H1 (cell line): ENCODE measurements at regions not wholly inside any gene's neighbourhood (a gene's known extent, or its start where the extent isn't known, plus 50 kb on each side); places are given as distances from the start of the nearest gene placed in this dataset.

Experiments
- NANOG ChIP-seq: IDR thresholded peaks from 2 replicates; pipeline ENCODE4 v1.6.1; 2011; ENCODE audit warnings: low read length, low read depth, mild to moderate bottlenecking, inconsistent platforms; ENCODE audit not compliant: insufficient read depth, poor library complexity, severe bottlenecking
- RBBP5 ChIP-seq: IDR thresholded peaks from 2 replicates; pipeline ENCODE4 v1.7.1; 2012; ENCODE audit warnings: low read depth, mild to moderate bottlenecking, inconsistent platforms, low read length, moderate library complexity, borderline replicate concordance
- RXRA ChIP-seq: IDR thresholded peaks from 2 replicates; pipeline ENCODE4 v1.6.1; 2011; ENCODE audit warnings: low read depth, mild to moderate bottlenecking, low read length, moderate library complexity; ENCODE audit not compliant: insufficient read depth
- SP1 ChIP-seq: IDR thresholded peaks from 2 replicates; pipeline ENCODE4 v1.6.1; 2011; ENCODE audit warnings: low read depth, low read length
- TF ChIP-seq, protein P1 (sequence below): fragments of 300-600 bp; sonication (generic); IDR thresholded peaks from 2 replicates; pipeline ENCODE4 v1.7.1; 2012; ENCODE audit warnings: low read length, moderate library complexity, mild to moderate bottlenecking, inconsistent platforms; ENCODE audit not compliant: insufficient replicate concordance

DNA sequence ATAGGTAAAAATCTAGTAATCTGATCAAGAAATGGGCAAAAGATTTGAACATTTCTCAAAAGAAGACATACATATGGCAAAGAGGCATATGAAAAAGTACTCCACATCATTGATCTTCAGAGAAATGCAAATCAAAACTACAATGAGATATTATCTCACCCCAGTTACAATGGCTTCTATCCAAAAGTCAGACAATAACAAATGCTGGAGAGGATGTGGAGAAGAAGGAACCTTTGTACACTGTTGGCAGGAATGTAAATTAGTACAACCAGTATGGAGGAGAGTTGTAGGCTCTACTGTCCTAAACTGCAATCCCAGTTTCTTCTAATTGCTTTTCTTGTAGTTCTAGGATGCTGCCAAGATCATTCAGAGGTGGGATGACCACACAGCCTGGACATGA, 193.5 kb upstream of the RFX3 start (continued):
- TF ChIP-seq, protein P1, sequence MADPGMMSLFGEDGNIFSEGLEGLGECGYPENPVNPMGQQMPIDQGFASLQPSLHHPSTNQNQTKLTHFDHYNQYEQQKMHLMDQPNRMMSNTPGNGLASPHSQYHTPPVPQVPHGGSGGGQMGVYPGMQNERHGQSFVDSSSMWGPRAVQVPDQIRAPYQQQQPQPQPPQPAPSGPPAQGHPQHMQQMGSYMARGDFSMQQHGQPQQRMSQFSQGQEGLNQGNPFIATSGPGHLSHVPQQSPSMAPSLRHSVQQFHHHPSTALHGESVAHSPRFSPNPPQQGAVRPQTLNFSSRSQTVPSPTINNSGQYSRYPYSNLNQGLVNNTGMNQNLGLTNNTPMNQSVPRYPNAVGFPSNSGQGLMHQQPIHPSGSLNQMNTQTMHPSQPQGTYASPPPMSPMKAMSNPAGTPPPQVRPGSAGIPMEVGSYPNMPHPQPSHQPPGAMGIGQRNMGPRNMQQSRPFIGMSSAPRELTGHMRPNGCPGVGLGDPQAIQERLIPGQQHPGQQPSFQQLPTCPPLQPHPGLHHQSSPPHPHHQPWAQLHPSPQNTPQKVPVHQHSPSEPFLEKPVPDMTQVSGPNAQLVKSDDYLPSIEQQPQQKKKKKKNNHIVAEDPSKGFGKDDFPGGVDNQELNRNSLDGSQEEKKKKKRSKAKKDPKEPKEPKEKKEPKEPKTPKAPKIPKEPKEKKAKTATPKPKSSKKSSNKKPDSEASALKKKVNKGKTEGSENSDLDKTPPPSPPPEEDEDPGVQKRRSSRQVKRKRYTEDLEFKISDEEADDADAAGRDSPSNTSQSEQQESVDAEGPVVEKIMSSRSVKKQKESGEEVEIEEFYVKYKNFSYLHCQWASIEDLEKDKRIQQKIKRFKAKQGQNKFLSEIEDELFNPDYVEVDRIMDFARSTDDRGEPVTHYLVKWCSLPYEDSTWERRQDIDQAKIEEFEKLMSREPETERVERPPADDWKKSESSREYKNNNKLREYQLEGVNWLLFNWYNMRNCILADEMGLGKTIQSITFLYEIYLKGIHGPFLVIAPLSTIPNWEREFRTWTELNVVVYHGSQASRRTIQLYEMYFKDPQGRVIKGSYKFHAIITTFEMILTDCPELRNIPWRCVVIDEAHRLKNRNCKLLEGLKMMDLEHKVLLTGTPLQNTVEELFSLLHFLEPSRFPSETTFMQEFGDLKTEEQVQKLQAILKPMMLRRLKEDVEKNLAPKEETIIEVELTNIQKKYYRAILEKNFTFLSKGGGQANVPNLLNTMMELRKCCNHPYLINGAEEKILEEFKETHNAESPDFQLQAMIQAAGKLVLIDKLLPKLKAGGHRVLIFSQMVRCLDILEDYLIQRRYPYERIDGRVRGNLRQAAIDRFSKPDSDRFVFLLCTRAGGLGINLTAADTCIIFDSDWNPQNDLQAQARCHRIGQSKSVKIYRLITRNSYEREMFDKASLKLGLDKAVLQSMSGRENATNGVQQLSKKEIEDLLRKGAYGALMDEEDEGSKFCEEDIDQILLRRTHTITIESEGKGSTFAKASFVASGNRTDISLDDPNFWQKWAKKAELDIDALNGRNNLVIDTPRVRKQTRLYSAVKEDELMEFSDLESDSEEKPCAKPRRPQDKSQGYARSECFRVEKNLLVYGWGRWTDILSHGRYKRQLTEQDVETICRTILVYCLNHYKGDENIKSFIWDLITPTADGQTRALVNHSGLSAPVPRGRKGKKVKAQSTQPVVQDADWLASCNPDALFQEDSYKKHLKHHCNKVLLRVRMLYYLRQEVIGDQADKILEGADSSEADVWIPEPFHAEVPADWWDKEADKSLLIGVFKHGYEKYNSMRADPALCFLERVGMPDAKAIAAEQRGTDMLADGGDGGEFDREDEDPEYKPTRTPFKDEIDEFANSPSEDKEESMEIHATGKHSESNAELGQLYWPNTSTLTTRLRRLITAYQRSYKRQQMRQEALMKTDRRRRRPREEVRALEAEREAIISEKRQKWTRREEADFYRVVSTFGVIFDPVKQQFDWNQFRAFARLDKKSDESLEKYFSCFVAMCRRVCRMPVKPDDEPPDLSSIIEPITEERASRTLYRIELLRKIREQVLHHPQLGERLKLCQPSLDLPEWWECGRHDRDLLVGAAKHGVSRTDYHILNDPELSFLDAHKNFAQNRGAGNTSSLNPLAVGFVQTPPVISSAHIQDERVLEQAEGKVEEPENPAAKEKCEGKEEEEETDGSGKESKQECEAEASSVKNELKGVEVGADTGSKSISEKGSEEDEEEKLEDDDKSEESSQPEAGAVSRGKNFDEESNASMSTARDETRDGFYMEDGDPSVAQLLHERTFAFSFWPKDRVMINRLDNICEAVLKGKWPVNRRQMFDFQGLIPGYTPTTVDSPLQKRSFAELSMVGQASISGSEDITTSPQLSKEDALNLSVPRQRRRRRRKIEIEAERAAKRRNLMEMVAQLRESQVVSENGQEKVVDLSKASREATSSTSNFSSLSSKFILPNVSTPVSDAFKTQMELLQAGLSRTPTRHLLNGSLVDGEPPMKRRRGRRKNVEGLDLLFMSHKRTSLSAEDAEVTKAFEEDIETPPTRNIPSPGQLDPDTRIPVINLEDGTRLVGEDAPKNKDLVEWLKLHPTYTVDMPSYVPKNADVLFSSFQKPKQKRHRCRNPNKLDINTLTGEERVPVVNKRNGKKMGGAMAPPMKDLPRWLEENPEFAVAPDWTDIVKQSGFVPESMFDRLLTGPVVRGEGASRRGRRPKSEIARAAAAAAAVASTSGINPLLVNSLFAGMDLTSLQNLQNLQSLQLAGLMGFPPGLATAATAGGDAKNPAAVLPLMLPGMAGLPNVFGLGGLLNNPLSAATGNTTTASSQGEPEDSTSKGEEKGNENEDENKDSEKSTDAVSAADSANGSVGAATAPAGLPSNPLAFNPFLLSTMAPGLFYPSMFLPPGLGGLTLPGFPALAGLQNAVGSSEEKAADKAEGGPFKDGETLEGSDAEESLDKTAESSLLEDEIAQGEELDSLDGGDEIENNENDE = no peak
- TF ChIP-seq RXRA = no peak
- no peak for TF ChIP-seq SP1
- no peak for TF ChIP-seq NANOG
- TF ChIP-seq RBBP5 = no peak
